Activated gamma-delta T cell treated with anti-CD3 and anti-CD28 coated beads, Interleukin-2, amount 50 U/mL, for 16 hours (primary cell): ENCODE measurements at regions not wholly inside any gene's neighbourhood (a gene's known extent, or its start where the extent isn't known, plus 50 kb on each side); places are given as distances from the start of the nearest gene placed in this dataset.

Source experiments
- DNase-seq: peaks from one replicate; pipeline ENCODE4 v3.0.0-alpha.2; 2020; ENCODE audit warnings: low read depth

DNA sequence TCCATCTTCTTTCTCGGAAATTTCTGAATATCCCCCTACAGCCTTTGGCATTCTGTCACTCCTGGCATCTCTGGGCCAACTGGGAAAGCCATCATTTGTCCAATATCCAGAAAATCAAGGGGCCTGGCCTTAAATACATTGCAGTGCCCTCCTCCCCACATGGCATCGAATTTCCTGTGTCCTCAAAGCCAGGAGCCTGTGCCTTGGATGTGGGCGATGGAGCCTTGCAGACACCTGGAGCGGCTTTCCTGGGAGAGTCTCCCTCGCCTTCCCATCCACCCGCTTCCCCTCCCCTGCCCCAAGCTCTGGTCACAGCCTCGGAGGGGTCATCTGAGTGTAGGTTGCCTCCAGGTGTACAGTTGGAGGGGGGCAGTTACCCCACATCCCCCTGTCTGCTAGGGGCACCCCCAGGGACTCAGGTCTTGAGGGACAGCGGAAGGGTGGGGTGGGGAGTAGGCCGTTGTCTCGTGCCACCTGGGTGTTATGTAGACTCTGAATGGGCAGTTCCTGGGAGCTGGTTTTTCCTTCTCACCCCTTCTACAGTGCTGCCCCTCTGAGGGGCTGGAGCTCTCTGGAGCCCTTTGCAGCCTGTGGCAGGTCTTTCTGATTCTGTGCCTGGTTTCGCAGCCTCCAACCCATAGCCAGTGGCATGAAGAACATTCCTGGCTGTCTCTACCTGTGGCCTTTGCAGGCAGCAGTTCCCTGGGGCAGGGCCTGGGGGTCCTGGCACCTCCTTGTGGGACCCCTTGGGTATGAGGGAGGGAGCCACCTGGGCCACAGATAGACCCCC lies 239.8 kb downstream of the SEC14L1 start:
- no peak for DNase-seq

- DNase-seq: no peak
These were observed 240.5 kb downstream of the SEC14L1 start for GRCh38 chr17:77381185-77381700.

DNA sequence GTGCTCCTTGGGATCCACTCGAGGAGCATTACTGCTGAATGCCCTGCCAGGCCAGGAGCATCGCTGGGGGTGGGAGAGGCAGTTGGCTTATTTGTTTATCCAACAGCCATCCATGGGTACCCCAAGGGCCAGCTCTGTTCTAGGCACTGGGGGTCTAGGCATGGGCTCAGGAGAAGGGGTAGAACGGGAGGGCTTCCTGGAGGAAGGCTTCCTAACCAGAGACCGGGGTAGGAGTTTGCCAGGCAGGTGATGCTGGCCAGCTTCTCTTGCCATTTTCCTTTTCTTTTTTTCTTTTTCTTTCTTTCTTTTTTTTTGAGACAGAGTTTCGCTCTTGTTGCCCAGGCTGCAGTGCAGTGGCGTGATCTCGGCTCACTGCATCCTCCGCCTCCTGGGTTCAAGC lies 241.0 kb downstream of the SEC14L1 start:
- no peak for DNase-seq

- peak; percentile 42 for DNase-seq
These were observed 241.7 kb downstream of the SEC14L1 start for GRCh38 chr17:77382356-77382911.

DNA sequence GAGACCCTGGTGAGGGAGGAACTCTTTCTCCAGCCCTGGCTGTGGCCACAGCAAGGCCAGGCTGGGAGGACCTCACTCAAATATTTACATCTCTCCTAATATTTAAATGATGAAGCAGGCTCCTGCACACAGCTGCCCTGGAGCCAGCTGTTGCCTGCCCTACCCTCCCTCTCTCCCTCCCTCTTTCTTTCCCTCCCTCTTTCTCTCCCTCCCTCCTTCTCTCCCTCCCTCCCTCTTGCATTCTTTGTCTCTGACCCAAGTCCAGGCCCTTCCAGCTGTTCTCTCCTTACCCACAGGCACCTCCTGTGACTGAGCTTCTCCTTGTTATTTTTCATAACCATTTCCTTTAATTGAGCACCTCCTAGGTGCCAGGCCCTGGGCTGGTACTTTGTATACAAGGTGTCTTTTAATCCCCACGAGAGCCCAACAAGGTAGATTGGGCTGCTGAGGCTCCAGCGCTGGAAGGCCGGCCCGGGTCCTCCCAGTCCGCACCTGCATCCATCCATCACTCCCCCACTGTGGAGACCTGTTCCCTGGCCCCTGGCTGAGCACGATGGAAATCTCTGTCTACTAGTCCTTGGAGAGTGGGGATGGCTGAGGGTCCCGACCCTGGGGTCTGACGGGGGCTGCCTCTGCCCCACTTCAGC lies 242.3 kb downstream of the SEC14L1 start:
- DNase-seq: no peak

GRCh38 chr17:77383613-77384608 lies 243.1 kb downstream of the SEC14L1 start:
- DNase-seq: no peak

- DNase-seq: no peak
These were observed 245.2 kb downstream of the SEC14L1 start for GRCh38 chr17:77385750-77386501.

DNA sequence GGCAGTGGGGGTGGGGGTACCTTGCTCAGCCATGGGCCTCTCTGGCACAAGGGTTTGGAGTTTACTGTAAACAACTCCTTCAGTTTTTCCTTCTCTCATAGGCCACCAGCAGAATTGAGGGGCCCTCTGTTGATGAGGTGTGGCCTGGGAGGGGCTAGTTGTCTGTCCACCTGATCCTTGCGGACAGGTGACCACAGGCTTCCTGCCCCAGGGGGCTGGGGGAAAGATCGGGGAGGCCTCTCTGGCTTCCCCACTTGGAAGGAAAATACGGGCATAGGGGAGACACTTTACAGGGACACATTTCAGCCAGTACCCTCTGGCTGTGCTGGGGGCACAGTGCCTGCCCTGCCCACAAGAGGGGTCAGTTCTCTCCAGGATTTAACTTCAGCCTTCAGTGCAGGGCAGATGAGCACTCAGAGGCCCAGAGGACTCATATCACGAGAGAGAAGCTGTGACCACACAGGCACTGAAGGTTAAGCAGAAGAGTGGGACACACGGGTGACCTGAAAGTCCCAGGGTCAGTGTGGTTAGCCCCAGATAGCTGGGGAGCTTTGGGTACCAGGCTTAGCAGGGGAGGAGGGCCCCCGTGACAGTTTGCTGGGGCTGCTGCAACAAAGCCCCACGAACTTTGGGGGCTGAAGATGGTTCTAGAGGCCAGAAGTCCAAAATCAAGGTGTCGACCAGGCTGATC lies 245.9 kb downstream of the SEC14L1 start:
- DNase-seq: no peak

- DNase-seq: no peak
These were observed 247.1 kb downstream of the SEC14L1 start for GRCh38 chr17:77387891-77388290.

GRCh38 chr17:77388384-77389306 lies 247.9 kb downstream of the SEC14L1 start:
- no peak for DNase-seq

GRCh38 chr17:77390870-77391269 lies 250.1 kb downstream of the SEC14L1 start:
- DNase-seq: no peak

DNA sequence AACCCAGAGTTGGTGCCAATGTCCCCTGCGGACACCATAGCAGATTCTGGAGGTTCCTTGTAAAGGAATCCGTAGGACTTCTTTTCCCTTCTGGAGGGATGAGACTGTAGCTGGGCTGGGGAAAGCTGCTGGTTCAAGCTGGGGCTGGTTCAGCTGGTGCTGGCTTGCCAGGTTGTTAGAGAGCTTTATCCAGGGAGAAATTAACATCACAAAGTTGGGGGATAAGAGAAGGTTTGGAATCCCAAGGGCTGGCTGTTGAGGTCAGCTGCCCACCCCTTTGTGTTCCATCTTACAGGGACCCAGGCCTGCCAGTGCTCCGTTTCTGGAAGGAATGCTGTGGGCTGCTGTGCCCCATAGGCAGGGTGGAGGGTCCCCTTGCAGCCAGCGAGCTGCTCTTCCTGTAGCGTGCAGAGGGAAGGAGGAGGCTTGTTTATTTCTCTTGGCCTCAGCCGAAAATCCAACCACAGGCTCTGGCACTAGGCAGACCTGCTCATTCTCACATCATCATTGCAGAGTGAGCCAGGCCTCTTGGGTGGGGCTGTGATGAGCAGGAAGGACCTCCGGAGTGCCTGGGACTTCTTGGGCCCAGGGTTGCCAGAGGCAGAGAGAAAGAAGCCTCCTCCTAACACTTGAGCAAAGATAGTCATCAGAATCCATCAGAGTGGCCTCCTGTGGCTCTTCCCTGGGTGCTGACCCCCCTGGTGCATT lies 251.1 kb downstream of the SEC14L1 start:
- no peak for DNase-seq

DNA sequence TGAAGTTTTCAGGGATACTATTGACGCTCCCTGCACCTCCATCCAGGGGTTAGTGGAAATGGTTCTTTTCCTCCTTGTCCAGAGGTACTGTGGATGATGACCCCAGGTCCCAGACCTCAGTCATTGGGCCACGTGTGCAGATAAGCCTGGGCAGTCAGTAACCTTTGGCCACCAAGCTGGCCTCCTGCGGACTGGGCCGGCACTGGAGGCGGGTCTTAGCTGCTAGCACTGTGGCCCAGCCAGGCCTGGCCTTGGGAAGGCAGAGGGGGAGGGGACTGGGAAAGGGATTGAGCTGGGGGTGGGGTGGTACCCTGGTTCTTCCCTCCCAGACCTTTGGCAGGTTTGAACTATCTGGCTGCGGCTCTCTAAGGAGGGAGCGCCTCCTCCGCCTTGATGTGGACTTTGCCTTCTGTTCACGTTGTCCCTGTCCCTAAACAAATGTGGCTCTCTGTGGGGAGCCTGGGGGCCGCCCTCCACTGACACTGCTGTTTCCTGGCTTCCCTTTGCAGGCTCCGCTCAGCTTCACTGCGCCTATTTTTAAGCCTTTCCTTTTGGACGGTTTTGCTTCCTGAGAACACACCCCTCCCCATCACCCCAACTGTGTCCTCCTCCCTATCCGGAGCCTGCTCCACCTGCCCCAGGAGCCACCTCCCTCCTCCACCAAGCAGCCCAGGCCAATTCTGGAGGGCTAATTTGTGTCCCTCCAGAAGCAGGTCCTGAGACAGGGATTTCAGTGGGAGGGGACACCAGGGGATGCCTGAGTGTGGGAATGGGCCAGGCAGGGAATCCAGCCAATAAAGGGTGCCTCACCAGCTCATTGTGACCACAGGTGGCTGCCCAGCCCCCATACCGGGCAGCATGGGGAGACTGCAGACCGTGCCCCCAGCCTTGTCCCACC lies 251.9 kb downstream of the SEC14L1 start:
- no peak for DNase-seq

- DNase-seq: no peak
These were observed 252.5 kb downstream of the SEC14L1 start for GRCh38 chr17:77393274-77393600.

DNA sequence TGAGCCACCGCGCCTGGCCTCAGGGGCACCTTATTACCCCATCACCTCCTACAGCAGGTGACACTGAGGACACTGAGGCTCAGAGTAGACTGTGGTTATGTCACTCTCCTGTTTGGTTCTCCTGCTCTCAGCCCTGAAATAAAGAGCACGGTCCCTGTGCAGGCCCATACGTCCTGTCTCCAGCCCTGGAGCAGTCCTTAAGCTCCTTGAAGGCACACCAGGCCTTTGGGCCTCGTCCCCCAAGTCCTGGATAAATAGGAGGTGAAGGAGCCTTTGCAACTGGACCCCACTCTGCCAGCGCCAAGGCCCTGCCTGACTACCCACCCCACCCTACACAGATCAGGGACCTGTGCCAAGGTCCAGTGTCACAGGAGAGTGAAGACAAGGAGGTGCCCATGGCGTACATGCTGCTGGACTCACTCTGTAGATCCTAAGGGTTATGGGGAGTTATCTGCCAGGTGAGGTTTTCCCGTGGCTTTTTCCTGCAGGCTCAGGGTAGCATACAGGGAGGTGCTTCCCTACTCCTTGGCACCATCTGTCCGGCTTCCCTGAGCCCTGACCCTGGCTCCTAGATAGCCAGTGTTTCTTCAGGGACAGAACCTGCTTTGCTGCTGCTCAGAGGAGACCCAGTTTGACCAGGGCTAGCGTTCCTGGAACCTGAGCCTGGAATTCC lies 253.2 kb downstream of the SEC14L1 start:
- DNase-seq: no peak

DNA sequence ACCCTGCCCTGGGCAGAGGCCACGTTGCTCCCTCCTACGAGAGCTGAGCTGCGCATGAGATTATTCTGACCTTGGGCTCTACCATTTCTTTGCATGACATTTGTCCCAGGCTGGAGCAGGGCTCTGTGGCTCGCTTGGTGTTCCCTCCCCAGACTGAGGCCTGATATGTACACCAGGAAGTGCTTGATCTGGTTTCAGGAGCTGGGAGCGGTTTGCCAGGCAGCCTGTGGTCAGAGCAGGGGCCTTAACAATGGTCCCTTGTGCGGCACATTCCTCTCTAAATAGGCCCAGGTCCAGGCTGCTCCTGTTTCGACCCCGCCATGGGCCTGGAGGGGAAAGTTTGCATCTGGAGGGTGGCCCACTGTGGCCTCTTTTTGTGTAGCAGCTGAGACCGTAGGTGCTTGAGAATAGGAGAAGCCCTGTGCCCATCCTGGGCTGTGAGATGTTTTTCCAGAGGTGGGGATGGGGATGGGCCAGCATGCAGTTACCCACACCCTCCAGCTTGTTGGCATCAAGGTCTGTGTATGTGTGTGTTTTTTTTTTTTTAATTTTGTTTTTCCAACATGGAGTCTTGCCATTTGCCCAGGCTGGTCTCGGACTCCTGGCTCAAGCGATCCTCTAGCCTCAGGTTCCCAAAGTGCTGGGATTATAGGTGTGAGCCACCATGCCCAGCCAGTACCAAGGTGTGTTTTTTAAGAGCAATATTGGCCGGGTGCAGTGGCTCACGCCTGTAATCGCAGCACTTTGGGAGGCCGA lies 253.9 kb downstream of the SEC14L1 start:
- DNase-seq: no peak
